ENCODE measurements at regions not wholly inside any gene's neighbourhood (a gene's known extent, or its start where the extent isn't known, plus 50 kb on each side); places are given as distances from the start of the nearest gene placed in this dataset.

DNA sequence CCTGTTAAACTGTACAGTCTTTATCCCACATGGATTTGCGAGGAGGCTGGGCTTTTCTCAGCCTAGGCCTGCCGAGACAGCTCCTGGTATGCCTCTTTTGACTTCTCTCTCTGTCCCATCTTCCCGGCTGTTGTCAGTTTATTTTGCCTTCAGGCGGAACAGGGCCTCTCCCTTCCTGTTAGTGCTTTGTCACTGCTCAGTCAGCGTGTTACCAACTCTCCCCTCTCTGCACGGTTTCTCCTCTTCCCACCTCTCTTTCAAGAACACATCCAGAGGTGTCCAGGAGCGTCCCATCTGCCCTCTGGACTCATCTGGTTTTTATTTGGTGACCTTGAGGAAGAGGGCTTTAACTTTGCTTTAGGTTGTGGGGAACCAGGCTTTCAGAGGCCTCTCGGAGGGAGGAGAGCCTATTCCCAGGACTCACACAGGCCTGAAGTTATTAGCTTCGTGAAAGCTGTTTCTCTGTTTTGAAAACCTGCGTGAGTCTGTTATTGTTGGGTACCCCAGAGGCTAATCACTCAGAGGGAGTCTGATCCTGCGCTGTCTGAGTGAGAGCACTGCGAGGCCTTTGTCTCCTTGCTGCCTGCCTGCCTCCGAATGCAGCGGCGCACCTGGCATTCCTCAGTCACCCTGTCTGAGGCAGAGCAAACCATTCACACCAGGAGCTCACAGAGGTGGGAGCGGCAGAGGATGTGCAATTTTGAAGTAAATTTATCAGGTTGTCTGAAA, 234.4 kb upstream of the MPDZ start:
- no peak for DNase-seq

DNA sequence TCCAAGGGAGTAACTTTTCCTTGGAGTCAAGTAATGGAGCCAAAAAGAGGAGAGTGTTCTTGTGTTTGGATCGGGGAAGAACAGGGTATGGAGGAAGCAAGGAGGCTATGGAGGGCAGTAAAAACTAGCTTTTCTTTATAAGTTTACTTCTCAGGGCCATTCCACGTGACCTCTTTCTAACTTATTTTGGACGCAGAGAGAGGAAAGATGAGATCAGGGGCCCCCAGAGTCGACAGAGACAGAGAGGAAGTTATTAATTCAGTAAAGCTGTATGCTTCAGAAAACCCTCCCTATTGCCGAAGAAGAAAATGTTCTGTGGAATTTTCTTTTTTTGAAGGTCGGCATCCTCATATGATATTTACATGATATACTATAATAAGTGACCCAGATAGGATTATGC, 233.8 kb upstream of the MPDZ start:
- no peak for DNase-seq

- DNase-seq: no peak
These were observed 229.2 kb upstream of the MPDZ start for GRCh38 chr9:13508681-13509080.

- no peak for DNase-seq
These were observed 228.6 kb upstream of the MPDZ start for GRCh38 chr9:13508086-13508485.

- no peak for DNase-seq
These were observed 226.3 kb upstream of the MPDZ start for GRCh38 chr9:13505797-13506196.

- DNase-seq: no peak
These were observed 224.1 kb upstream of the MPDZ start for GRCh38 chr9:13503599-13503998.

DNA sequence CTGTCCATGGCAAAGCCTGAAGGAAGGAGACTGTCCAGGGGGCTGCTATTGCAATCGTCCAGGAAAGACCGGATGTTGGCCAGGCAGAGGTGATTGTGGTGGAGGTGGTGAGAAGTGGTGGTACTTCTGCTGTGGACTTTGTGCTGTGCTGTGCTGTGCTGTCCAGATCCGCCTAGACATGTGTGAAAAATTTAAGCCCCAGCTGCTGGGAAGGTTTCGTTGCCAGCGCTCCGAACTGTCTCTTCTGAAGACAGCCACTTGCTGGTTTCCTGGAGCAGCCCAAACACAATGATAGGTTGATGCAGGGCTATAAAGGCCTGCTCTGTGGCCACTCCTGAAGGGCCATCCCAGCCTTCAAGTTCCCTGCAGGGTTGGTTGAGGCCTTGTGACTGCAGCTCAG, 223.0 kb upstream of the MPDZ start:
- no peak for DNase-seq

DNA sequence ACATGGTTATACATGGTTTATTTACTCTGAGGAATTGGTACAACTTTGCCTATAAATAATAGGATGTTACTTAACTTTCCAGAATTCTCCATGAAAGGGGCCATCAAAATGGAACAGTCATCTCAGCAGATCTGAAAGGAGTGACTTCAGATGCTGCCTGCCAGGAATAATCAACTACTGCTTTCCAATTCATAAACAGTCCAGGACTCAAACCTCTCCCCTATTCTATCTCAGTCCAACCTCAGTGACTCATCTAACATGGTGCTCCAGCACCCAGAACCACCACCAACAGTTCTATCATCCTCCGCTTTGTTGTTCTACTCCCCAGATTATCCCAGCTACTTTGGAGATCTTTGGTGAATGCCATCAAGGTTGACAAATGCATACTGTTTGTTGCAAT, 221.5 kb upstream of the MPDZ start:
- DNase-seq: no peak

DNA sequence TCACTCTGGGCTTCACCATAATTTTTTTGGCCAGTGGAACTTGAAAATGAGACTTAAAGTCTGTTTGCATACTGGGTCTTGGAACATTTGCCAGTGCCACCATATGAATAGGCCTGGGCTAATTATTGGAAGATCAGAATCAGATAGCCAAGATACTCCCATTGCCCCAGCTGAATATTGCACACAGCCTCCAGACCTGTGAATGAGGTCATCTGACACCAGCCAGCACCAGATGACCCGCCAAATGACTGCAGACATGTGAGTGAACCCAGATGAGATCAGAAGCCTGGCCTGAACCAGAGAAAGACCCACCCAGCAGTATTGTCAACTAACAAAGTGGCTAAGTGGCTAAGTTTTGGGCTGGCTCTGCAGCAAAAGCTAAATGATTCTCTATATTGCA, 220.5 kb upstream of the MPDZ start:
- no peak for DNase-seq

- no peak for DNase-seq
These were observed 214.2 kb upstream of the MPDZ start for GRCh38 chr9:13493697-13494096.

GRCh38 chr9:13491493-13492424, 212.3 kb upstream of the MPDZ start:
- no peak for DNase-seq

- no peak for DNase-seq
These were observed 211.6 kb upstream of the MPDZ start for GRCh38 chr9:13491138-13491492.

DNA sequence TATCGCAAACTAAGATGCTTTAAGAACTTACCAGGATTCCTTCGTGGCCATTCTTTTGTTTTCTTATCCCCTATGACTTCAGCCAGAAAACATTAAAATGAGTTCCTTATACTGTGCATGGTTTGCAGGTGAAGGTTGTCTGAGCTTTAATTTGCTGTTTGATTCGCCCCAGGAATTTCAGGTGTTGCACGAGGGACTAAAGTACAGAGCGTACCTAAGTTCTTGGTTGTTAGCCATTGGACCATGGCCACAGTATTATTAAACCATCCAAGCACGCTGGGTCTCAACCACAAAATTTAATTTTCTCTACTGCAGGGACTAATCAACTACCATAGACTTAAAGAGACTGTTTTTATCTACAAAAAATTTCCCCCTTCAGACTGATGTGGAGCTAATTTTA, 208.4 kb upstream of the MPDZ start:
- no peak for DNase-seq

GRCh38 chr9:13487498-13487897, 208.0 kb upstream of the MPDZ start:
- no peak for DNase-seq

- DNase-seq: no peak
These were observed 207.6 kb upstream of the MPDZ start for GRCh38 chr9:13487071-13487470.

GRCh38 chr9:13485068-13485596, 205.6 kb upstream of the MPDZ start:
- DNase-seq: no peak

- DNase-seq: no peak
These were observed 204.7 kb upstream of the MPDZ start for GRCh38 chr9:13484186-13484585.

GRCh38 chr9:13481274-13481673, 201.8 kb upstream of the MPDZ start:
- no peak for DNase-seq

- no peak for DNase-seq
These were observed 201.2 kb upstream of the MPDZ start for GRCh38 chr9:13480693-13481092.

GRCh38 chr9:13479096-13479495, 199.6 kb upstream of the MPDZ start:
- DNase-seq: no peak

GRCh38 chr9:13478639-13479038, 199.1 kb upstream of the MPDZ start:
- no peak for DNase-seq

DNA sequence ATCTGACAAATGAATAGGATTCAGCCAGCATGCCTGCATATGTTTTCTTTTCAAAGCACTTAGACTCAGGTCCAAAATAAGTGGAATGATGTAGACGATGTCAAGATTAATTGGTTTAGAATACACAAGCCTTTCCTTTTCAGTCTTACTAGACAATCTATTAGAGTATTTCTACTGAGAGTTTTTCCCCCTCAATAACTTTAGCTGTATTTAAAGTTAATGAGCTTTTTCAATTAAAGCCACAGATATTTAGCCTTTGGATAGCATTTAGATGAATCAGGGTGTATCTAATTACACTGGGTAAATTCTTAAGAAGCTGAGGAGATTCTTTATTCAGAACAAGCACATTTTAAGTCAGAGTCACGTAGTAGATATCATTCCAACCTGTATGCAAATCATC, 198.7 kb upstream of the MPDZ start:
- DNase-seq: no peak

GRCh38 chr9:13470836-13471235, 191.3 kb upstream of the MPDZ start:
- no peak for DNase-seq

DNA sequence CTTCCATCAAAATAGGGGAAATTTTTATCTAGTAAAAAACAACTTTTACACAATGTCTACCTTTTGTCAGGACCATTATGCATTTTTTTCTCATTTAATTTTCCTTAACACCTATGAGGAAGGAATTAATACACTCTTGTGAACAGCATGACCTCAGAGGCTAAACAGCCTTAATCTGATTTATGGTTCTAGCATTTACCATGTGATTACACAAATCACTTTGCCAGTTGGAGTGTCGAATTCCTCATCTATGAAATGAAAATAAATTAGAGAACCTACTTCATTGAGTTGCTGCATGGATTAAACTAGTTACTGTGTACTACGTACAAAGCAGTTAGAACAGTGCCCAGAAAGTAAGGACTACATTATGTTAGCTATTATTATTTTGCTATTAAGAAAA, 187.7 kb upstream of the MPDZ start:
- no peak for DNase-seq
